ENCODE measurements at regions not wholly inside any gene's neighbourhood (a gene's known extent, or its start where the extent isn't known, plus 50 kb on each side); places are given as distances from the start of the nearest gene placed in this dataset.

- no peak overlapping the region for H3K9ac ChIP-seq (ENCODE audit: low read length in 3 of 3)
- no peak overlapping the region for H3K27ac ChIP-seq (ENCODE audit: low read depth in 2 of 2, low read length in 2 of 2)
- no peak for FAIRE-seq
- no peak overlapping the region for H3K4me3 ChIP-seq (ENCODE audit: low read length in 3 of 3)
- H3K27me3 ChIP-seq (ENCODE audit: control insufficient read depth, insufficient read depth, low read length), result no peaks in the 10 kb centered on the region
- H3K36me3 ChIP-seq (ENCODE audit: control insufficient read depth in 2 of 3, insufficient read depth in 3 of 3, low read length in 3 of 3), result no peaks in the 10 kb centered on the region
- H3K4me1 ChIP-seq (ENCODE audit: control insufficient read depth in 2 of 3, insufficient read depth in 2 of 3, low read depth in 1 of 3, low read length in 3 of 3), result no peaks in the 10 kb centered on the region
- DNase-seq, result no peak
- no peak for TF ChIP-seq CTCF (IDR thresholded peaks at IDR 0.05; ENCODE audit: borderline replicate concordance, extremely low read depth, insufficient read depth)
- no peaks in the 10 kb centered on the region for H3K9me3 ChIP-seq (ENCODE audit: control insufficient read depth in 2 of 3, insufficient read depth in 1 of 3, low read length in 3 of 3)
- intact Hi-C loops (cut with DNase I), result no loop called here
These were observed 65.8 kb upstream of the PRKAR2B start for GRCh38 chr7:106978425-106979420.

- Histone ChIP-seq H3K36me3 (ENCODE audit: control insufficient read depth in 2 of 3, insufficient read depth in 3 of 3, low read length in 3 of 3) (no peaks in the 10 kb centered on the region), H3K27me3 (ENCODE audit: control insufficient read depth, insufficient read depth, low read length) (no peaks in the 10 kb centered on the region), H3K4me1 (ENCODE audit: control insufficient read depth in 2 of 3, insufficient read depth in 2 of 3, low read depth in 1 of 3, low read length in 3 of 3) (no peaks in the 10 kb centered on the region), H3K9ac (ENCODE audit: low read length in 3 of 3) (no peak overlapping the region), H3K9me3 (ENCODE audit: control insufficient read depth in 2 of 3, insufficient read depth in 1 of 3, low read length in 3 of 3) (no peaks in the 10 kb centered on the region), H3K27ac (ENCODE audit: low read depth in 2 of 2, low read length in 2 of 2) (no peak overlapping the region), H3K4me3 (ENCODE audit: low read length in 3 of 3) (no peak overlapping the region)
- intact Hi-C loops (cut with DNase I), result no loop called here
- no peak for DNase-seq
- no peak for FAIRE-seq
- TF ChIP-seq CTCF (IDR thresholded peaks at IDR 0.05; ENCODE audit: borderline replicate concordance, extremely low read depth, insufficient read depth), result no peak
These were observed 64.8 kb upstream of the PRKAR2B start for GRCh38 chr7:106979551-106980357.

GRCh38 chr7:106980358-106980685 is 64.2 kb upstream of the PRKAR2B start:
- Histone ChIP-seq H3K27me3 (ENCODE audit: control insufficient read depth, insufficient read depth, low read length) (no peaks in the 10 kb centered on the region), H3K9ac (ENCODE audit: low read length in 3 of 3) (no peak overlapping the region), H3K36me3 (ENCODE audit: control insufficient read depth in 2 of 3, insufficient read depth in 3 of 3, low read length in 3 of 3) (no peaks in the 10 kb centered on the region), H3K4me1 (ENCODE audit: control insufficient read depth in 2 of 3, insufficient read depth in 2 of 3, low read depth in 1 of 3, low read length in 3 of 3) (no peaks in the 10 kb centered on the region), H3K9me3 (ENCODE audit: control insufficient read depth in 2 of 3, insufficient read depth in 1 of 3, low read length in 3 of 3) (no peaks in the 10 kb centered on the region), H3K4me3 (ENCODE audit: low read length in 3 of 3) (no peak overlapping the region), H3K27ac (ENCODE audit: low read depth in 2 of 2, low read length in 2 of 2) (no peak overlapping the region)
- no peak for TF ChIP-seq CTCF (IDR thresholded peaks at IDR 0.05; ENCODE audit: borderline replicate concordance, extremely low read depth, insufficient read depth)
- FAIRE-seq, result no peak
- no peak for DNase-seq
- intact Hi-C loops (cut with DNase I), result no loop called here

All from kidney (tissue), 13 donors.